MM.1S (cell line): ENCODE measurements at regions not wholly inside any gene's neighbourhood (a gene's known extent, or its start where the extent isn't known, plus 50 kb on each side); places are given as distances from the start of the nearest gene placed in this dataset.

ENCODE experiments used
- DNase-seq: peaks from one replicate; pipeline ENCODE4 v3.0.0-alpha.2; 2015
- H2AFZ ChIP-seq: fragments of 300-600 bp; sonication (generic); 2 replicates; pipeline ENCODE4 v1.6.0; 2016; ENCODE audit warnings: antibody characterized with exemption, low read length
- H3F3A ChIP-seq: fragments of 300-600 bp; sonication (generic); 2 replicates; pipeline ENCODE4 v1.6.1; 2016; ENCODE audit warnings: mild to moderate bottlenecking, antibody characterized with exemption, low read length, moderate library complexity, mixed read lengths; ENCODE audit not compliant: insufficient read depth
- H3K27ac ChIP-seq: fragments of 300-600 bp; sonication (generic); 2 replicates; pipeline ENCODE4 v1.5.1; 2016; ENCODE audit warnings: mild to moderate bottlenecking, low read length
- H3K27me3 ChIP-seq: fragments of 300-600 bp; sonication (generic); replicated peaks from 2 replicates; pipeline ENCODE4 v1.6.0; 2016; ENCODE audit warnings: low read length; ENCODE audit not compliant: insufficient read depth
- H3K36me3 ChIP-seq: fragments of 300-600 bp; sonication (generic); replicated peaks from 2 replicates; pipeline ENCODE4 v1.6.1; 2016; ENCODE audit warnings: mild to moderate bottlenecking, low read length, mixed read lengths; ENCODE audit not compliant: insufficient read depth
- H3K4me1 ChIP-seq: fragments of 300-600 bp; sonication (generic); 2 replicates; pipeline ENCODE4 v1.6.1; 2016; ENCODE audit warnings: low read length, mixed read lengths
- H3K4me2 ChIP-seq: fragments of 300-600 bp; sonication (generic); 2 replicates; pipeline ENCODE4 v1.6.0; 2016; ENCODE audit warnings: low read depth, low read length
- H3K4me3 ChIP-seq: fragments of 300-600 bp; sonication (generic); 2 replicates; pipeline ENCODE4 v1.5.1; 2016; ENCODE audit warnings: low read length, mixed read lengths
- H3K79me2 ChIP-seq: fragments of 300-600 bp; sonication (generic); 2 replicates; pipeline ENCODE4 v1.6.1; 2016; ENCODE audit warnings: mixed run types, low read length, mixed read lengths
- H3K9ac ChIP-seq: fragments of 300-600 bp; sonication (generic); 2 replicates; pipeline ENCODE4 v1.6.1; 2016; ENCODE audit warnings: low read length, mixed read lengths
- H3K9me2 ChIP-seq: fragments of 300-600 bp; sonication (generic); replicated peaks from 2 replicates; pipeline ENCODE4 v1.6.1; 2016; ENCODE audit warnings: mild to moderate bottlenecking, low read length, mixed read lengths; ENCODE audit not compliant: insufficient read depth
- H3K9me3 ChIP-seq: fragments of 300-600 bp; sonication (generic); replicated peaks from 2 replicates; pipeline ENCODE4 v1.6.1; 2016; ENCODE audit warnings: mild to moderate bottlenecking, low read length, mixed read lengths; ENCODE audit not compliant: insufficient read depth
- H4K20me1 ChIP-seq: fragments of 300-600 bp; sonication (generic); 2 replicates; pipeline ENCODE4 v1.6.1; 2016; ENCODE audit warnings: mild to moderate bottlenecking, low read length, moderate library complexity, mixed read lengths; ENCODE audit not compliant: insufficient read depth
- CTCF ChIP-seq: fragments of 300-600 bp; sonication (generic); IDR thresholded peaks from 2 replicates; pipeline ENCODE4 v1.5.1; 2016; ENCODE audit warnings: antibody characterized with exemption, low read length, mixed read lengths
- EZH2 ChIP-seq: fragments of 300-600 bp; sonication (generic); optimal IDR thresholded peaks from 2 replicates; pipeline ENCODE3; 2017; ENCODE audit warnings: low read depth, mild to moderate bottlenecking, antibody characterized with exemption, low read length, mixed read lengths
- EZH2phosphoT487 ChIP-seq: fragments of 300-600 bp; sonication (generic); IDR thresholded peaks from 2 replicates; pipeline ENCODE4 v1.6.1; 2018; ENCODE audit warnings: antibody characterized with exemption, low read length

- DNase-seq: no peak
- no peaks in the 10 kb centered on the region for H3K9me2 ChIP-seq
- no peaks in the 10 kb centered on the region for H4K20me1 ChIP-seq
- H3K4me2 ChIP-seq: no peak overlapping the region
- H3K79me2 ChIP-seq: no peaks in the 10 kb centered on the region
- H3K9me3 ChIP-seq: no peaks in the 10 kb centered on the region
- no peak for TF ChIP-seq CTCF
- no peak for TF ChIP-seq EZH2
- no peak for TF ChIP-seq EZH2phosphoT487
- no peaks in the 10 kb centered on the region for H3K4me1 ChIP-seq
- no peak overlapping the region for H2AFZ ChIP-seq
- H3K9ac ChIP-seq: no peak overlapping the region
- no peaks in the 10 kb centered on the region for H3K36me3 ChIP-seq
- H3K27me3 ChIP-seq: no peaks in the 10 kb centered on the region
- H3K27ac ChIP-seq: no peak overlapping the region
- H3F3A ChIP-seq: no peaks in the 10 kb centered on the region
- no peak overlapping the region for H3K4me3 ChIP-seq
These were observed 672.2 kb upstream of the AMOT start for GRCh38 chrX:113512700-113513395.

DNA sequence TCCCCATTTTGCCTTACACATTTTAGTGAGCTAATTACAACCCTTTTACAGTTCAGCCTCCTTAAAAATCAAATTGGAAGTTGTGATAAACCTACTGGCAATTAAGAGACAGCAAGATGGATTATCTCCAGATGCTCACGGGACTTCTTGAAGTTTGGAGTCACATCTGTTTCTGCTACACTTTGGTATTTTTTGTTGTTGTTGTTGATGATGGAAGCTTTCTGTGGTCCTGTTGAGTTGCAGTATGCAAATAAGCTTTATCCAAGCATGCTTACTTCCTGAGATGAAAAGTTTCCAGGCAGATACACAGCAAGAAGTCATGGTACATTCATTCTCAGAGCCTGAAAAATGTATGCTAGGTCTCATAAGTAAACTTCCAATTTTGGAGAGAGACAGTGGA, 670.0 kb upstream of the AMOT start:
- Histone ChIP-seq H3K9me2 (no peaks in the 10 kb centered on the region), H2AFZ (no peak overlapping the region), H3K4me2 (no peak overlapping the region), H3K4me1 (no peaks in the 10 kb centered on the region), H3F3A (no peaks in the 10 kb centered on the region), H4K20me1 (no peaks in the 10 kb centered on the region), H3K9ac (no peak overlapping the region), H3K4me3 (no peak overlapping the region), H3K27me3 (no peaks in the 10 kb centered on the region), H3K9me3 (no peaks in the 10 kb centered on the region), H3K27ac (no peak overlapping the region), H3K36me3 (no peaks in the 10 kb centered on the region), H3K79me2 (no peaks in the 10 kb centered on the region)
- no peak for DNase-seq
- TF ChIP-seq EZH2phosphoT487 (no peak), EZH2 (no peak), CTCF (no peak)

GRCh38 chrX:113492895-113493294, 652.3 kb upstream of the AMOT start:
- no peak overlapping the region for H3K9ac ChIP-seq
- no peaks in the 10 kb centered on the region for H3K9me2 ChIP-seq
- DNase-seq: no peak
- H3K36me3 ChIP-seq: no peaks in the 10 kb centered on the region
- H3K27me3 ChIP-seq: no peaks in the 10 kb centered on the region
- H3K9me3 ChIP-seq: no peaks in the 10 kb centered on the region
- H3K79me2 ChIP-seq: no peaks in the 10 kb centered on the region
- H4K20me1 ChIP-seq: no peaks in the 10 kb centered on the region
- TF ChIP-seq EZH2phosphoT487 (no peak), CTCF (no peak), EZH2 (no peak)
- no peaks in the 10 kb centered on the region for H3K4me1 ChIP-seq
- no peak overlapping the region for H3K27ac ChIP-seq
- no peak overlapping the region for H3K4me2 ChIP-seq
- no peak overlapping the region for H2AFZ ChIP-seq
- no peaks in the 10 kb centered on the region for H3F3A ChIP-seq
- no peak overlapping the region for H3K4me3 ChIP-seq
